OCI-LY7 (cell line): ENCODE measurements at regions not wholly inside any gene's neighbourhood (a gene's known extent, or its start where the extent isn't known, plus 50 kb on each side); places are given as distances from the start of the nearest gene placed in this dataset.

Experiments
- BruUV-seq: library from RNA; stranded (reverse); fragments of 400-500 nt; replicated peaks from 2 replicates; lab custom pipeline; 2021; lab: Mats Ljungman, UMichigan
- CTCF ChIA-PET: fragments of 300-600 bp; sonication (Branson Sonifier 250); formaldehyde crosslinking; loops from one replicate; lab custom pipeline; 2022; ENCODE audit warnings: antibody characterized with exemption; ENCODE audit not compliant: unreplicated experiment; lab: Charles Lee
- POLR2A ChIA-PET: fragments of 300-600 bp; sonication (Branson Sonifier 250); formaldehyde crosslinking; loops from one replicate; lab custom pipeline; 2022; ENCODE audit warnings: antibody characterized with exemption; lab: Charles Lee
- DNase-seq: peaks from one replicate; pipeline ENCODE4 v3.0.0-alpha.2; 2015; ENCODE audit warnings: low spot score
- H2AFZ ChIP-seq: fragments of 200-600 bp; sonication (generic), shearing (Covaris generic); 2 replicates; pipeline ENCODE4 v1.6.1; 2014; ENCODE audit warnings: mild to moderate bottlenecking, antibody characterized with exemption, low read length, moderate library complexity
- H3K27ac ChIP-seq: fragments of 200-600 bp; sonication (generic); 2 replicates; pipeline ENCODE4 v1.5.1; 2014; ENCODE audit warnings: mixed run types, low read depth, mild to moderate bottlenecking, moderate library complexity, low read length, inconsistent platforms; ENCODE audit not compliant: poor library complexity, severe bottlenecking
- H3K36me3 ChIP-seq: fragments of 200-600 bp; sonication (generic); 2 replicates; pipeline ENCODE4 v1.6.1; 2014; ENCODE audit warnings: mild to moderate bottlenecking, antibody characterized with exemption, low read length, moderate library complexity, mixed read lengths; ENCODE audit not compliant: insufficient read depth
- H3K4me1 ChIP-seq: fragments of 200-600 bp; sonication (generic); 2 replicates; pipeline ENCODE4 v1.5.1; 2014; ENCODE audit warnings: mild to moderate bottlenecking, low read length; ENCODE audit not compliant: insufficient read depth, poor library complexity, severe bottlenecking
- H3K4me2 ChIP-seq: fragments of 200-600 bp; sonication (generic); 2 replicates; pipeline ENCODE4 v1.6.1; 2014; ENCODE audit warnings: mild to moderate bottlenecking, low read length
- H3K4me3 ChIP-seq: fragments of 200-600 bp; sonication (generic); 2 replicates; pipeline ENCODE4 v1.5.1; 2014; ENCODE audit warnings: mild to moderate bottlenecking, low read depth, low read length; ENCODE audit not compliant: poor library complexity, severe bottlenecking
- H3K79me2 ChIP-seq: fragments of 200-600 bp; sonication (generic); 2 replicates; pipeline ENCODE4 v1.6.1; 2016; ENCODE audit warnings: low read depth, mild to moderate bottlenecking, low read length, moderate library complexity, mixed read lengths; ENCODE audit not compliant: insufficient read depth
- H3K9me2 ChIP-seq: fragments of 200-600 bp; sonication (generic); 2 replicates; pipeline ENCODE4 v1.6.1; 2016; ENCODE audit warnings: mild to moderate bottlenecking, low read length, mixed read lengths; ENCODE audit not compliant: insufficient read depth
- H3K9me3 ChIP-seq: fragments of 200-600 bp; sonication (generic); 2 replicates; pipeline ENCODE4 v1.6.1; 2014; ENCODE audit warnings: mild to moderate bottlenecking, mixed run types, low read length, mixed read lengths
- H4K20me1 ChIP-seq: fragments of 200-600 bp; sonication (generic); 2 replicates; pipeline ENCODE4 v1.6.1; 2014; ENCODE audit warnings: mild to moderate bottlenecking, antibody characterized with exemption, low read length, moderate library complexity, mixed read lengths; ENCODE audit not compliant: insufficient read depth
- CTCF ChIP-seq: fragments of 200-600 bp; sonication (generic); conservative IDR thresholded peaks from 2 replicates; pipeline ENCODE4 v1.5.1; 2014; ENCODE audit warnings: mild to moderate bottlenecking, antibody characterized with exemption, low read length, moderate library complexity, mixed read lengths
- EZH2phosphoT487 ChIP-seq: fragments of 200-600 bp; sonication (generic); IDR thresholded peaks from 2 replicates; pipeline ENCODE4 v1.6.1; 2018; ENCODE audit warnings: low read depth, borderline replicate concordance, mild to moderate bottlenecking, mixed run types, antibody characterized with exemption, low read length, moderate library complexity, mixed read lengths
- intact Hi-C: fragments of 100-400 bp; cut with micrococcal nuclease; formaldehyde crosslinking; loops from one replicate; pipeline ENCODE4 v1.10.0; 2022; ENCODE audit not compliant: unreplicated experiment

DNA sequence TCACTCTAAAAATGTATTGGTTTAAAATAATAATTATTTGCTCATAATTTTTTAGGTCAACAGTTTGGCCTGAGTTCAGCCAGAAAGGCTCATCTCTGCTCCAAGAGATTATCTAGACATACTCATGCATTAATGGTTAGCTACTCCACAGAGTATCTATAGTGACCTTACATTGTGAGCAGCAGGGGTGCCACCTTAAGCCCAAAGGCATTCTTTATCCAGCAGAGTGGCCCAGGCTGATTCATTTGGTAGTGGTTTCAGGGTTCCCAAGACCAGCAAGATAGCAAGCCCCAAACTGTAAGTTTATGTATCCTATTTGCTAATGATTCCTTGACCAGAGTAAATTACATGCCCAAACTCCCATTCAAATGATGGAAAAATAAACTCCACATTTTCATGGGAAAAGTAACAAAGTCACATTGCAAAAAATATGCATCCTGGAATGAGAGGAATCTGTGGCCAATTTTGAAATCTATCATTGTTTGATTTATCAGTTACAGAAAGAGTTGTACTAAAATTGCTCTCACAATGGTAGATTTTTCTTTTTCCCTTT lies 182.6 kb upstream of the KCNK2 start:
- TF ChIP-seq EZH2phosphoT487 (no peak), CTCF (no peak)
- POLR2A ChIA-PET: no interaction called here

GRCh38 chr1:214900590-214900989 lies 181.9 kb upstream of the KCNK2 start:
- TF ChIP-seq CTCF (no peak), EZH2phosphoT487 (no peak)
- H3K9me3 ChIP-seq: no peaks in the 10 kb centered on the region
- ChIA-PET POLR2A (no interaction called here), CTCF (no interaction called here)
- intact Hi-C loops: no loop called here
- no peak for DNase-seq
- no peak overlapping the region for H3K27ac ChIP-seq
- no peaks in the 10 kb centered on the region for H4K20me1 ChIP-seq
- no peaks in the 10 kb centered on the region for H3K9me2 ChIP-seq
- no peaks in the 10 kb centered on the region for H3K4me1 ChIP-seq
- H3K4me3 ChIP-seq: no peak overlapping the region
- H3K79me2 ChIP-seq: no peaks in the 10 kb centered on the region
- no TSS peak for BruUV-seq
- no peak overlapping the region for H3K4me2 ChIP-seq
- no peak overlapping the region for H2AFZ ChIP-seq
- H3K36me3 ChIP-seq: no peaks in the 10 kb centered on the region

More for the DNA sequence above, 182.6 kb upstream of the KCNK2 start:
- no peaks in the 10 kb centered on the region for H3K79me2 ChIP-seq
- DNase-seq: no peak
- H3K4me3 ChIP-seq: no peak overlapping the region
- intact Hi-C loops: no loop called here
- H2AFZ ChIP-seq: no peak overlapping the region
- no peaks in the 10 kb centered on the region for H3K36me3 ChIP-seq
- no peak overlapping the region for H3K4me2 ChIP-seq
- no peaks in the 10 kb centered on the region for H3K9me3 ChIP-seq
- no peaks in the 10 kb centered on the region for H4K20me1 ChIP-seq
- no TSS peak for BruUV-seq
- CTCF ChIA-PET: no interaction called here
- H3K4me1 ChIP-seq: no peaks in the 10 kb centered on the region
- H3K27ac ChIP-seq: no peak overlapping the region
- H3K9me2 ChIP-seq: no peaks in the 10 kb centered on the region

DNA sequence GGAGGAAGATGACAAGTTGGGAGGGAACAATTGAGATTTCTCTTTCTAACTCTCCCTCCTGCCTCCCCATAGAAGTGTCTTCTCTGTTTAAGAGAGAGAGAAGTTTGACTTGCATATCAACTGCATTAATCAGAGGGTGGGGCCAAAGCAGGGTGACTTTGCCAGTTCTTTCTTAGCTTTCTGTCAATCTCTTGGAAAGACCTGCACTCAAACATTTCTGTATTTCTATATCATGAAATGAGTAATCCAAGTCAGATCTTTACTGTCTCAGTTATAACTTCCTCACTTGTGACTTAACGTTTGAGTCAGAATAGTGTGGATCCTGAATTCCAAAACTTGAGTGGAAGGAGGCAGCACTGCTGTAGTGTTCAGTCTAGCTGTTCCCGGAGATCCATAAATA lies 180.8 kb upstream of the KCNK2 start:
- BruUV-seq: no TSS peak
- DNase-seq: no peak
- TF ChIP-seq EZH2phosphoT487: no peak
- TF ChIP-seq CTCF: no peak
- no peaks in the 10 kb centered on the region for H3K79me2 ChIP-seq
- no peaks in the 10 kb centered on the region for H3K4me1 ChIP-seq
- no peaks in the 10 kb centered on the region for H4K20me1 ChIP-seq
- H3K4me3 ChIP-seq: no peak overlapping the region
- H3K27ac ChIP-seq: no peak overlapping the region
- no peaks in the 10 kb centered on the region for H3K36me3 ChIP-seq
- no peak overlapping the region for H2AFZ ChIP-seq
- intact Hi-C loops: no loop called here
- ChIA-PET POLR2A (no interaction called here), CTCF (no interaction called here)
- H3K9me2 ChIP-seq: no peaks in the 10 kb centered on the region
- no peaks in the 10 kb centered on the region for H3K9me3 ChIP-seq
- H3K4me2 ChIP-seq: no peak overlapping the region
